Muscle layer of colon (tissue), 2 donors: ENCODE measurements at regions not wholly inside any gene's neighbourhood (a gene's known extent, or its start where the extent isn't known, plus 50 kb on each side); places are given as distances from the start of the nearest gene placed in this dataset.

ENCODE experiments used
- H3K27ac ChIP-seq: one replicate; pipeline ENCODE4 v1.7.0; 2013; ENCODE audit warnings: low read depth, mild to moderate bottlenecking, low read length, moderate library complexity
- H3K27me3 ChIP-seq, 2 donors: one replicate each; pipeline ENCODE4 v1.7.0; 2013; ENCODE audit warnings: low read length in 2 of 2, mild to moderate bottlenecking in 2 of 2; ENCODE audit not compliant: insufficient read depth in 2 of 2, control insufficient read depth in 1 of 2
- H3K36me3 ChIP-seq: one replicate; pipeline ENCODE4 v1.7.0; 2013; ENCODE audit warnings: mild to moderate bottlenecking, low read length; ENCODE audit not compliant: insufficient read depth
- H3K4me1 ChIP-seq: one replicate; pipeline ENCODE4 v1.7.0; 2013; ENCODE audit warnings: mild to moderate bottlenecking, low read length; ENCODE audit not compliant: insufficient read depth
- H3K4me3 ChIP-seq, 2 donors: one replicate each; pipeline ENCODE4 v1.7.0; 2013; ENCODE audit warnings: low read length in 2 of 2, low read depth in 1 of 2, mild to moderate bottlenecking in 1 of 2, moderate library complexity in 1 of 2
- H3K9ac ChIP-seq: one replicate; pipeline ENCODE4 v1.7.0; 2013; ENCODE audit warnings: low read length
- H3K9me3 ChIP-seq: one replicate; pipeline ENCODE4 v1.7.0; 2013; ENCODE audit warnings: mild to moderate bottlenecking, low read length
- donor health status: abdominal sarcoma.
- donor health status: Adenocarcinoma of cecum.

DNA sequence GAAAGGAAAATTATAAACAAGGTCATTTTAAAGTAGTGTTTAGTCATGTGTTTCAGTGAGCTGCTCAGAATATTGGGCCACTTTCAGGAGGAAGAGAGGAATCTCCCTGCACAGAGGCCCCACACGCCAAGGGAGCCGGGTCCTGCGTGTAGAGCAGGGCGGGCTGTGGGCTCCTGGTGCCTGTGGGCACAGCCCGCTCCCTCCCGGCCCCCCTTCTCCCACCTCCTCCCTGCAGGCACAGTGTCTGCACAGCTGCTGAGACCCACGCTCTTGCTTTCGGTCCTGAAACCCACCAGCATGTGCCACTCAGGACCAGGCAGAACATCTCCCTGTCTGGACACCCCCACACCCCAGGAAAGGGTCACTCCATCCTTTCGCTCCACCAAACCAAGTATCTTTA is 167.6 kb upstream of the SALL3 start:
- no peaks in the 10 kb centered on the region for H3K36me3 ChIP-seq

DNA sequence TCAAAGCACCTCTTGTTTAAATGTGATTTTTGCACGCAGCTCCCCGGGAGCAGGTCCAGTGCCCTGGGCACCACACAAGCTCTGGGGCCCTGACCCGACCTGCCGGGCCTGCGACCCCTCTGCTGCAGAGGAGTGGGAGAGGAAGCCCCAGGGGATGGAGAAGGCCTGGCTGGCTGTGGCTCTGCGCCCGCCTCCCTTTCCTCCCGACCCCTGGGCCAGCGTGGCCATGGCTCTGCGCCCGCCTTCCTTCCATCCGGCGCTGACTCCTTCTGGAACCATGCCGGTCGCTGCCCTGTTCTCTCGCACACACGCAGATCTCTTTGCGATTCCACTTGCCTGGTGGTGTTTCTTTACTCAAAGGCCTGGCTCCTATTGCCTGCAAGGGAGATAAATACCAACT is 166.5 kb upstream of the SALL3 start:
- Histone ChIP-seq H3K4me3 (no peak overlapping the region), H3K36me3 (no peaks in the 10 kb centered on the region), H3K4me1 (no peaks in the 10 kb centered on the region), H3K9ac (no peak overlapping the region), H3K27ac (no peak overlapping the region), H3K9me3 (no peaks in the 10 kb centered on the region), H3K27me3 (peaks cover 14 to 21% of the 10 kb centered on the region in 2 donors)

More for the DNA sequence above, 167.6 kb upstream of the SALL3 start:
- H3K27me3 ChIP-seq = peaks cover 14 to 21% of the 10 kb centered on the region in 2 donors
- H3K4me1 ChIP-seq = no peaks in the 10 kb centered on the region
- H3K4me3 ChIP-seq = no peak overlapping the region
- no peak overlapping the region for H3K27ac ChIP-seq
- no peaks in the 10 kb centered on the region for H3K9me3 ChIP-seq
- H3K9ac ChIP-seq = no peak overlapping the region

DNA sequence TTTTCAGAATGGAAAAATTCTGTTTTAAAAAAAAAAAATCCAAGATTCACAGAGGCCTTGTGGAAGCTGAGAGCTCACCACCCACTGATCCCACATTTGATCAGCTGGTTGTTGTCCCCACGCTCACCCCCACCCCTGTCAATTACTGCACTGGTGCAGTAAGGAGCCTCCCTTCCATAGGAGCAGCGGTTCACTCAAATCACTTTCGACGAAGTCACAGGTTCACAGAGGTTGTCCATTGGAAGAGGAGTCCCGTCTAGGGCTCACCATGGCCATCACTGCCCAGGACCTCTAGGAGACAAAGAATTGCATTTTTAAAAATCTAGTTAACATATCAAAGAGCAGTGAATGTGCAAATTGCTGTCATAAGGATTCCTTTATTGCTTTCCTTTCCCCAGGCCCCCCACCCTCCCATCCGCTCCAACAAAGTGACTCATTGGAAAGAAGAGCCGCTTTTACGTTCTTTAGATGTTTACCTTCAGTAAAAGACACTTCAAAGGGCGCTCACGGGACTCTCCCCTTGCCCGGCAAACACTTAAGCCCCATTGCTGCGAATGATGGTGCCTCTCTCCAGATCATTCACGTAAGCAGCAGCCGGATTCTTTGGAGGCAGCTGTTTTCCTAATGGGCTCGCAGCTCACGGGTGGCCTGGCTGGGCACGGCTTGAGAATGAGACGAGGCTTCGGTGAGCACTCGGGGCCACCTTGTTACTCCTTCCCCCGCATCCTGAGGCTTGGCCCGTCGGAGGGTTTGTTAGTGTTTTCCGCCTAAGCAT is 165.5 kb upstream of the SALL3 start:
- Histone ChIP-seq H3K27me3 (peaks cover 14 to 21% of the 10 kb centered on the region in 2 donors), H3K27ac (no peak overlapping the region), H3K9me3 (no peaks in the 10 kb centered on the region), H3K4me1 (no peaks in the 10 kb centered on the region), H3K9ac (no peak overlapping the region), H3K4me3 (no peak overlapping the region), H3K36me3 (no peaks in the 10 kb centered on the region)

DNA sequence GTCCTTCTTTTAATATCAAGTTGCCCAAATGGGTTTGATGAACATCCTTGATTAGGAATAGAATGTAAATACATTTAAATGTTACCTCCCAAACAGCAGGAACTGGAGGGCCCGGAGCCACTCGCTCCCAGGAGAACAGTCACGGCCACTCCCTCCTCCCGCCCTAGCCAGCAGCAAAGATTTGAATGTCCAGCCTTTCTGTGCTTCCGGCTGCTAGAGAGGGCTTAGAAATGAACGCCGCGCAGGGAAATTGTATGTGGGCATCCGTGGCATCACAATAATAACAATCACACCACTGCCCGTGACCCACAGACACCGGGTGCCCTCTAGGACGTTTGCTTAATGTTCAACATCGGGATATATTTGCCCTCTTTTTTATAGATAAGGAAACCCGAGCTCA is 164.9 kb upstream of the SALL3 start:
- Histone ChIP-seq H3K4me3 (no peak overlapping the region), H3K27me3 (peaks cover 14 to 23% of the 10 kb centered on the region in 2 donors)

DNA sequence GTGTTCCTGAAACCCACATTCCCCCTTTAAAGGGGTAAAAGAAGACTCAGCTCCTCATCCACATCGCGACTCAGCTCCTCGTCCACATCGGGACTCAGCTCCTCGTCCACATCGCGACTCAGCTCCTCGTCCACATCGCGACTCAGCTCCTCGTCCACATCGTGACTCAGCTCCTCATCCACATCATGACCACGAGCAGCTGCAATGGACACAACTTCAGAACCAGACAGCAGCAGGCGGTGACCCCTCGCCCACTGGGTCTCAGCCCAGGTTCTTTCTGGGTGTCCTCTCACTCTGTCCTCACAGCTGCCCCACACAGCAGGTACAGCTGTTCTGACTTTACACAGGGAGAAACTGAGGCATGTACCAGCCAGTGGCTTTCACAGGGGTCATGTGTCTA is 163.5 kb upstream of the SALL3 start:
- Histone ChIP-seq H3K27me3 (peaks cover 14 to 30% of the 10 kb centered on the region in 2 donors), H3K36me3 (no peaks in the 10 kb centered on the region), H3K9me3 (no peaks in the 10 kb centered on the region), H3K4me3 (no peak overlapping the region), H3K4me1 (no peaks in the 10 kb centered on the region), H3K9ac (no peak overlapping the region), H3K27ac (no peak overlapping the region)

More for the DNA sequence above, 164.9 kb upstream of the SALL3 start:
- no peak overlapping the region for H3K27ac ChIP-seq
- no peaks in the 10 kb centered on the region for H3K36me3 ChIP-seq
- no peak overlapping the region for H3K9ac ChIP-seq
- no peaks in the 10 kb centered on the region for H3K9me3 ChIP-seq
- H3K4me1 ChIP-seq = no peaks in the 10 kb centered on the region

DNA sequence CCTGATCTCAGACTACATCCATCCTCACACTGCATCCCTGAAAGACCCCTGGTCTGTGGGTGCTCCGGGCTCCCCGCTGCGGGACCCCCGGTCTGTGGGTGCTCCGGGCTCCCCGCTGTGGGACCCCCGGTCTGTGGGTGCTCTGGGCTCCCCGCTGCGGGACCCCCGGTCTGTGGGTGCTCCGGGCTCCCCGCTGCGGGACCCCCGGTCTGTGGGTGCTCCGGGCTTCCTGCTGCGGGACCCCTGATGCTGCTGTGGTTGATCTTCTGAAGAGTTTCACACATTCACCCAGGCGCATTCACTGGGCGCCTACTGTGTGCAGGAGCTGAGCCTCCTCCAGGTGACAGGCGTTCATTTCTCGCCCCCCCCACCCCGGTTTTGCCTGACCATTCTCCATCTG is 162.7 kb upstream of the SALL3 start:
- H3K9me3 ChIP-seq = no peaks in the 10 kb centered on the region
- no peaks in the 10 kb centered on the region for H3K36me3 ChIP-seq
- no peak overlapping the region for H3K27ac ChIP-seq
- H3K27me3 ChIP-seq = peaks cover 14 to 25% of the 10 kb centered on the region in 2 donors
- no peaks in the 10 kb centered on the region for H3K4me1 ChIP-seq
- H3K9ac ChIP-seq = no peak overlapping the region
- H3K4me3 ChIP-seq = no peak overlapping the region

DNA sequence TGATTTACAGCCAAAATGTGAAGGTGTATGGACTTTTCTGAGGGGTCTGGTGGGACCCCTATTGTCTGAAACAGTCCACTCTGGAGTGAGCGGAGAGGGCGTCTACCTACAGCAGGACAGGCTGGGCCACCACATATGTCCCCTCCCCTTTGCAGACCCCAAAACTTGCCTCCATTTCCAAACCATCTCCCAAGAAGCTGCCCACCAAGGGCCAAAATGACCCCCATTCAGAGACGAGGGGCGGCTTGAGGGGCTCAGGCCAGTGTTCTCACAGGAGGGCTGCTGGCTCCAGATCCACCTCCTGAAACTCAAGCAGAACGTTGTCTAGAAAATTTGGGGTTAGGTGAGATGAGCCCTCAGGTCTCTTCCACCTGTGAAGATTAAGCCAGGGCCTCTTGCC is 161.1 kb upstream of the SALL3 start:
- Histone ChIP-seq H3K9me3 (no peaks in the 10 kb centered on the region), H3K27me3 (peaks cover 14 to 21% of the 10 kb centered on the region in 2 donors), H3K27ac (no peak overlapping the region)

DNA sequence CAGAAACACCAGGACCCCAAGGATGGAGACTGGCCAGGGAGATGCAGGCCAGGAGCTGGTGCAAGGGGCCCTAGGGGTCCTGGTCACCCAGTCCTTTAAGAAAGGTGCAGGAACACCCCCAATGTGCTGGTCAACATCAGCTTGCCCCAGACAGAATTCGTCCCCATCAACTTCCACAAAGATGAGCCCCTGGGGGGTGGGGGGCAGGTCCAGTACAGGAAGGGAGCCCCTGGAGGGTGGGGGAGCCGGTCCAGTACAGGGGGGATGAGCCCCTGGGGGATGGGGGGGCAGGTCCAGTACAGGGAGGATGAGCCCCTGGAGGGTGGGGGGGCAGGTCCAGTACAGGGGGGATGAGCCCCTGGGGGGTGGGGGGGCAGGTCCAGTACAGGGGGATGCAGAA is 160.7 kb upstream of the SALL3 start:
- Histone ChIP-seq H3K36me3 (no peaks in the 10 kb centered on the region), H3K4me3 (no peak overlapping the region), H3K9me3 (no peaks in the 10 kb centered on the region), H3K27me3 (peaks cover 12 to 21% of the 10 kb centered on the region in 2 donors), H3K4me1 (no peaks in the 10 kb centered on the region), H3K27ac (no peak overlapping the region), H3K9ac (no peak overlapping the region)

More for the DNA sequence above, 161.1 kb upstream of the SALL3 start:
- no peaks in the 10 kb centered on the region for H3K4me1 ChIP-seq
- no peak overlapping the region for H3K4me3 ChIP-seq
- H3K36me3 ChIP-seq = no peaks in the 10 kb centered on the region
- no peak overlapping the region for H3K9ac ChIP-seq

DNA sequence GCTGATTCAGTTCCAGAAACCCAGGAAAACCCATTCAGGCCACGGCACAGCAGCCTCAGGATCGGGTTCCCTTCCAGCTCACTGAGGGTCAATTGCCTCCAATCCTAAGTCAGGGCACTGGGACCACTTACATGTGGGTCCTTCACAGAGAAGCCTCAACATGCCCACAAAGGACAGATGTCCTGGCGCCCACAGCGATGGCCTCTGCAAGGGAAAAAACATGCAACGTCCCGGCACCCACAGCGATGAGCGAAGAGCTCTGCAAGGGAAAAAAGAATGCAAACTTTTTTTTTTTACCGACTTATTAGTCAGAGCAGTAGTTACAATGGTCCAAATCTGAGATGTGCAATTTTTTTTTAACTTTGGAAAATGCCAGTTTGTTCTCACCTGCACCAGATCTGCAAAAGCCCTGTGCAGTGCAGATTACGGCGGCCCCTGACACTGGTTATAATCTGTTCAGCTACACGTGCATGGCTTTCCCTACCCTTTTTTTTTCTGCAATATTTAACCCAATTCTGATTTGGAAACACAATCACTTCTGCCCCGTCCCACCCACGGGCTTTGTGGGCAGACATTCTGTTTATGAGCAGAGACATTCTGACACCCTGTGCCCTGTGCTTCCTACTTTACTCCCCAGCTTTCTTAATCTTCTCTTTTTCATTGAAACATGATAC is 159.3 kb upstream of the SALL3 start:
- H3K27me3 ChIP-seq = peaks cover 2 to 11% of the 10 kb centered on the region in 2 donors

DNA sequence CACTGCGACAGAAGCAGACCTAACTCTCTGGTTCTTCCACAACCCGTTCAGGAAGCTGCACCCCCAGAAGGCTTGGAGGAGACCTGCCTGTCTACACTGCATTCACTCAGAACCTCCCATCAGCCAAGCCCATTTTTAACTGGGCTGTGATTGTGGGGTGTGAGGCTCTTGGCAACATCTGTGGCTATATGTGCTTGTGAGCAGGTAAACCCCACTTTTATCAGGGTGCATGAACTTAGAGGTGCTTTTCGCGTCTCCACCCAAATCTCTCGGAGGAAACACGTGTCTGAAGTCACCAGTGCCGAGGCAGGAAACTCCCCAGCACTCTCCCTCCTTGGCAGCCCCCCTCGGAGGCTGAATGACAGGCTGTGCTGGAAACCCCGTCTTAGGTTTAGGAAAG is 158.2 kb upstream of the SALL3 start:
- H3K9me3 ChIP-seq = no peaks in the 10 kb centered on the region
- no peaks in the 10 kb centered on the region for H3K4me1 ChIP-seq
- no peak overlapping the region for H3K27ac ChIP-seq
- no peaks in the 10 kb centered on the region for H3K36me3 ChIP-seq
- peaks cover 0 to 8% of the 10 kb centered on the region in 2 donors for H3K27me3 ChIP-seq
- no peak overlapping the region for H3K4me3 ChIP-seq
- no peak overlapping the region for H3K9ac ChIP-seq

More for the DNA sequence above, 159.3 kb upstream of the SALL3 start:
- no peak overlapping the region for H3K27ac ChIP-seq
- no peaks in the 10 kb centered on the region for H3K9me3 ChIP-seq
- no peaks in the 10 kb centered on the region for H3K4me1 ChIP-seq
- H3K4me3 ChIP-seq = no peak overlapping the region
- no peak overlapping the region for H3K9ac ChIP-seq
- no peaks in the 10 kb centered on the region for H3K36me3 ChIP-seq

DNA sequence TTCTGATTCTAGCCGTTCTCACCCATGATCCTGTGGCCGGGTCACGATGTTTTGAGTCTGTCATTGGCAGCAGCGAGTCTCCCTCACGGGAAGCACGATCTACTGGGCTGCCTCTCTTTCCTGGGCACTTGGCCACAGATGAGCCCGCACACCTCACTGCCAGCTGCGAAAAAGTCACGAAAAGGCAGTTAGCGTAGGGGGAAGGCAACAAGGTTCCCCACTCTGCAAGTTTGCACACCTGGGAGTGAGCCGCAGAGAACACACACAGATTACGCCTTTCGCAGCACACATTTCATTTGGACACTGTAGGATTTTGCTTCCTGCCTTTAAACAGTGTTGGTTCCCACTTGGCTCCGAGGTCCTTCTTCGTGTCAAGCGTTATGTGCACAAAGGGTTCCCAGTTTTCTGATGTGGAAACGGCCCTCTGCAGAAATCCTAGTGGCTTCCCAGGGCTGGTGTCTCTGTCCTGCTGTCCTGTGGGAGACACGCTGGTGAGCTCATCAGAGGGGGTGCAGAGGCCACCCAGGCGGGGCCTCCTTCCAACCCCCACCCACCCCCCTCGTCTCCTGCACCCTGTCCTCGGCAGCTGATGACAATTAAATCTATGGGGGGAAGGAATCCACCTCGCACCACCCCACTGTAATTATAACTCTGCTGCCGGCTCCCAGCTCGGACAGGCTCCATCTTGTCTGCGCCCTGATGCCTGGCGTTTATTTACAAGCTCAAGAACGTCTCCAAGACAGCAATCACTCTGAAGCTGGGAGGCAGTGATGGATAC is 157.3 kb upstream of the SALL3 start:
- no peak overlapping the region for H3K27ac ChIP-seq
- no peak overlapping the region for H3K4me3 ChIP-seq
- H3K9me3 ChIP-seq = no peaks in the 10 kb centered on the region
- no peaks in the 10 kb centered on the region for H3K36me3 ChIP-seq
- peaks cover 0 to 8% of the 10 kb centered on the region in 2 donors for H3K27me3 ChIP-seq
- no peak overlapping the region for H3K9ac ChIP-seq
- no peaks in the 10 kb centered on the region for H3K4me1 ChIP-seq
